ENCODE measurements at regions not wholly inside any gene's neighbourhood (a gene's known extent, or its start where the extent isn't known, plus 50 kb on each side); places are given as distances from the start of the nearest gene placed in this dataset.

DNA sequence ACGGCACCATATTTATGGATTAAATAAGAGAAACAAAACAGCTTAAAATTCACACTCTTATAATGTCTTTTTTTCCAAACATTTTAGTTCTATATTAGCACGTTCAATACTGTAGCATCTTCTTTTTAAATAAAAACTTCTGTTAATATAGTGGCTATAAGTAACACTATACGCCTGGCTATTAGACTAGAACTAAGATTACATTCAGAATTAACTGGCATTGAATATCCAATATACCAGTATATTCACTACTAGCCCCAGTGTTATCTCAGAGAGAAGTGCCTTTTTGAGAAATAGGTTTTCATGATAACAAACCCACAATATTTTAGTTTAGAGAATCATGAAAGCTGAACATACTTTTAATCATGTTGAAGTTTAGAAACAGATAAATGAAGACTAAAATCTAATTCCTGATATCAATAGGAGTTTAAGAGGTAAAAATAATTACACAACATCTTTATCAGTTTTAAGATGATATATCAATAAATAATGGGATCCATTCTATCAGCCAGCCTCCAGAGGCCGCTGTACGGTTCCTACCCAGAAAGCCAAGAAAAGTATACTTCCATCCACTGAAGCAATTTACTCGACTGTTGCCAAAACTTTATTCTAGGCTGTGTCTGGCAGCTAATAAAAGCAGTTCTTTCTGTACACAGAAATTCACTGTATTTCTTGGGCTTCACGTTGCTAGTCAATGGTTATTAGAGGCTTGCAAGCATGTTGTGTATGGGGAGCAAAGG, 1113.4 kb upstream of the MIR17HG start:
- TF ChIP-seq BHLHE40 (IDR thresholded peaks at IDR 0.05; ENCODE audit: low read depth, low read length), result no peak
- TF ChIP-seq MAZ (IDR thresholded peaks at IDR 0.05; ENCODE audit: borderline replicate concordance, low read depth, low read length), result no peak
- TF ChIP-seq CTCF (IDR thresholded peaks at IDR 0.05), result no peak
- TF ChIP-seq MYC (IDR thresholded peaks at IDR 0.05; ENCODE audit: borderline replicate concordance, low read length), result no peak
- TF ChIP-seq POLR2A (IDR thresholded peaks at IDR 0.05; ENCODE audit: low read length), result no peak
- TF ChIP-seq RFX5 (IDR thresholded peaks at IDR 0.05), result no peak
